GM12878 (cell line): ENCODE measurements at regions not wholly inside any gene's neighbourhood (a gene's known extent, or its start where the extent isn't known, plus 50 kb on each side); places are given as distances from the start of the nearest gene placed in this dataset.

Source experiments
- ATAC-seq: fragments of 200-7000 bp; cut with Tn5 transposase; 3 replicates; pipeline ENCODE4 v1.9.1; 2020; ENCODE audit warnings: mild to moderate bottlenecking, moderate library complexity
- BruUV-seq: library from RNA; stranded (reverse); fragments of 400-500 nt; replicated peaks from 2 replicates; lab custom pipeline; 2021; lab: Mats Ljungman, UMichigan
- CTCF ChIA-PET: fragments of 300-600 bp; sonication (Branson Sonifier 250); formaldehyde crosslinking; extraction: SDS; loops from one replicate; lab custom pipeline; 2021; ENCODE audit warnings: inconsistent platforms; lab: Yijun Ruan, JAX
- POLR2A ChIA-PET: fragments of 350-600 bp; formaldehyde crosslinking; extraction: SDS; loops from one replicate; lab custom pipeline; 2021; ENCODE audit warnings: inconsistent platforms; lab: Charles Lee
- RAD21 ChIA-PET: fragments of 300-600 bp; sonication (Branson Sonifier 250); formaldehyde crosslinking; loops from one replicate; lab custom pipeline; 2023; ENCODE audit warnings: antibody characterized with exemption; ENCODE audit not compliant: unreplicated experiment; lab: Charles Lee
- SMC1A ChIA-PET: fragments of 300-600 bp; sonication (Branson Sonifier 250); formaldehyde crosslinking; loops from one replicate; lab custom pipeline; 2023; ENCODE audit not compliant: unreplicated experiment, uncharacterized antibody; lab: Charles Lee
- DNase-seq: peaks from one replicate; pipeline ENCODE4 v3.0.0-alpha.2; 2011; ENCODE audit warnings: low read depth, low spot score
- FAIRE-seq: peaks from 3 replicates; lab custom pipeline; 2011; peaks lifted over from hg19 to GRCh38; lab: Jason Lieb, UNC
- H2AFZ ChIP-seq: 2 replicates; pipeline ENCODE4 v1.6.0; 2011; ENCODE audit warnings: low read depth, low read length, control low read depth; ENCODE audit not compliant: control insufficient read depth
- H3K27ac ChIP-seq: 2 replicates; pipeline ENCODE4 v1.5.1; 2011; ENCODE audit warnings: control low read depth; ENCODE audit not compliant: control insufficient read depth, insufficient read depth
- H3K27me3 ChIP-seq, 2 experiments: replicated peaks in 1 of 2; 2 replicates each; pipeline versions ENCODE4 v1.6.0 to v1.6.1; 2011; ENCODE audit warnings: low read length in 1 of 2; ENCODE audit not compliant: control insufficient read depth in 2 of 2, insufficient read depth in 2 of 2
- H3K36me3 ChIP-seq, 2 experiments: 2 replicates each; pipeline ENCODE4 v1.5.1; 2011; ENCODE audit warnings: low read length in 1 of 2; ENCODE audit not compliant: control insufficient read depth in 2 of 2, insufficient read depth in 2 of 2
- H3K4me1 ChIP-seq: 2 replicates; pipeline ENCODE4 v1.6.1; 2011; ENCODE audit warnings: mild to moderate bottlenecking, low read length, moderate library complexity, mixed read lengths; ENCODE audit not compliant: control insufficient read depth, insufficient read depth
- H3K4me2 ChIP-seq: 2 replicates; pipeline ENCODE4 v1.6.0; 2011; ENCODE audit warnings: control low read depth; ENCODE audit not compliant: control insufficient read depth, insufficient read depth
- H3K4me3 ChIP-seq: fragments of 200-600 bp; sonication (generic); 2 replicates; pipeline ENCODE4 v1.5.1; 2016
- H3K79me2 ChIP-seq: 2 replicates; pipeline ENCODE4 v1.6.0; 2011; ENCODE audit warnings: low read length; ENCODE audit not compliant: control insufficient read depth, insufficient read depth
- H3K9ac ChIP-seq: 2 replicates; pipeline ENCODE4 v1.8.0; 2011; ENCODE audit warnings: low read length, control low read depth, mixed read lengths; ENCODE audit not compliant: control insufficient read depth, insufficient read depth
- H3K9me3 ChIP-seq: replicated peaks from 3 replicates; pipeline ENCODE4 v1.5.1; 2011; ENCODE audit warnings: mild to moderate bottlenecking, low read length; ENCODE audit not compliant: control insufficient read depth, insufficient read depth
- H4K20me1 ChIP-seq: 2 replicates; pipeline ENCODE4 v1.6.0; 2011; ENCODE audit not compliant: control insufficient read depth, insufficient read depth
- DPF2 ChIP-seq: fragments of 450-650 bp; IDR thresholded peaks from 2 replicates; pipeline ENCODE4 v1.6.1; 2017; ENCODE audit warnings: mild to moderate bottlenecking
- EP300 ChIP-seq, 2 experiments: fragments of 150-350 bp in 1 of 2; IDR thresholded peaks; 2 replicates each; pipeline ENCODE4 v1.6.1; 2011 to 2012; ENCODE audit warnings: low read depth in 2 of 2, low read length in 2 of 2, borderline replicate concordance in 1 of 2, improper control_type of control experiment in 1 of 2, inconsistent platforms in 1 of 2; ENCODE audit not compliant: control insufficient read depth in 1 of 2
- HDAC6 ChIP-seq: fragments of 200-600 bp; sonication (generic); IDR thresholded peaks from one replicate; pipeline ENCODE4 v1.8.0; 2017; ENCODE audit warnings: antibody characterized with exemption; ENCODE audit not compliant: unreplicated experiment
- HDGF ChIP-seq: fragments of 450-650 bp; IDR thresholded peaks from 2 replicates; pipeline ENCODE4 v1.6.1; 2016; ENCODE audit warnings: antibody characterized with exemption
- IKZF1 ChIP-seq: fragments of 450-650 bp; conservative IDR thresholded peaks from 2 replicates; pipeline ENCODE4 v1.6.1; 2017; ENCODE audit warnings: antibody characterized with exemption, mild to moderate bottlenecking
- NFYA ChIP-seq: IDR thresholded peaks from 2 replicates; pipeline ENCODE4 v1.6.1; 2011; ENCODE audit warnings: low read depth, mild to moderate bottlenecking, low read length, improper control_type of control experiment, borderline replicate concordance
- NR2C1 ChIP-seq: fragments of 450-650 bp; IDR thresholded peaks from 2 replicates; pipeline ENCODE4 v1.6.1; 2017; ENCODE audit warnings: antibody characterized with exemption, mild to moderate bottlenecking, moderate library complexity
- POU2F2 ChIP-seq: IDR thresholded peaks from 3 replicates; pipeline ENCODE4 v1.6.1; 2011; ENCODE audit warnings: low read depth, mild to moderate bottlenecking, low read length, borderline replicate concordance
- REST ChIP-seq: IDR thresholded peaks from 2 replicates; pipeline ENCODE4 v1.6.1; 2012; ENCODE audit warnings: mild to moderate bottlenecking, low read depth, low read length
- SIX5 ChIP-seq: IDR thresholded peaks from 2 replicates; pipeline ENCODE4 v1.6.1; 2011; ENCODE audit warnings: mild to moderate bottlenecking, low read depth, low read length, moderate library complexity; ENCODE audit not compliant: severe bottlenecking
- TBL1XR1 ChIP-seq: IDR thresholded peaks from 2 replicates; pipeline ENCODE4 v1.6.1; 2012; ENCODE audit warnings: low read depth, low read length, improper control_type of control experiment
- YY1 ChIP-seq: IDR thresholded peaks from 2 replicates; pipeline ENCODE4 v1.6.1; 2011; ENCODE audit warnings: low read depth, mild to moderate bottlenecking, low read length
- WGBS: methylation state at CpG from one replicate; pipeline ENCODE4 v1.1.6; 2016; ENCODE audit warnings: low lambda C conversion rate; ENCODE audit not compliant: insufficient replicate concordance, insufficient coverage; ENCODE audit errors: missing lambda C conversion rate; 5-methylcytosine and 5-hydroxymethylcytosine counted together
- in situ Hi-C: fragments of 300-500 bp; cut with MboI; formaldehyde crosslinking; loops from 9 replicates; pipeline ENCODE4 v1.14.3; 2018; ENCODE audit warnings: mixed read lengths
- intact Hi-C: fragments of 100-400 bp; cut with micrococcal nuclease; formaldehyde crosslinking; loops from one replicate; pipeline ENCODE4 v1.14.2; 2022; ENCODE audit not compliant: unreplicated experiment

- no peak for DNase-seq
- Histone ChIP-seq H3K27ac (no peak overlapping the region), H3K4me3 (no peak overlapping the region), H3K79me2 (no peaks in the 10 kb centered on the region), H3K9me3 (no peaks in the 10 kb centered on the region)
- ChIA-PET SMC1A (no interaction called here), CTCF (no interaction called here)
- in situ Hi-C loops, result no loop called here
- no peak for ATAC-seq
- BruUV-seq, result no TSS peak
- TF ChIP-seq NR2C1, result no peak
- TF ChIP-seq IKZF1, result no peak
- TF ChIP-seq REST, result no peak
- no peak for TF ChIP-seq HDGF
- TF ChIP-seq EP300 (IDR thresholded peaks at IDR 0.05; ENCODE audit: borderline replicate concordance in 1 of 2, control insufficient read depth in 1 of 2, low read depth in 2 of 2, low read length in 2 of 2), result no peak
- TF ChIP-seq SIX5, result no peak
- TF ChIP-seq POU2F2, result no peak
- no peak for TF ChIP-seq TBL1XR1
- TF ChIP-seq NFYA, result no peak
- no peak for TF ChIP-seq YY1
- TF ChIP-seq DPF2, result no peak
- no peak for TF ChIP-seq HDAC6
- TF ChIP-seq, all 136 proteins: peak for 0
- ChIA-PET POLR2A (no interaction called here), RAD21 (no interaction called here)
- H2AFZ ChIP-seq, result no peak overlapping the region
- H3K27me3 ChIP-seq, result no peaks in the 10 kb centered on the region
- H3K4me2 ChIP-seq, result no peak overlapping the region
- no peaks in the 10 kb centered on the region for H3K4me1 ChIP-seq
- no peak for FAIRE-seq
- intact Hi-C loops, result no loop called here
- WGBS, result 60% methylated on average over 44 of the region's 91 CpGs
- H3K36me3 ChIP-seq, result no peaks in the 10 kb centered on the region
- no peaks in the 10 kb centered on the region for H4K20me1 ChIP-seq
- no peak overlapping the region for H3K9ac ChIP-seq
Observed at GRCh38 chr15:29968099-29968894, 114.5 kb upstream of the GOLGA8J start.
